ENCODE measurements at regions not wholly inside any gene's neighbourhood (a gene's known extent, or its start where the extent isn't known, plus 50 kb on each side); places are given as distances from the start of the nearest gene placed in this dataset.

- TF ChIP-seq SUZ12 (IDR thresholded peaks at IDR 0.05; ENCODE audit: extremely low read depth, insufficient read depth, insufficient read length), result no peak
- TF ChIP-seq ZNF274 (IDR thresholded peaks at IDR 0.05; ENCODE audit: low read depth, low read length), result no peak
- no peak for TF ChIP-seq YY1 (IDR thresholded peaks at IDR 0.05; ENCODE audit: insufficient read depth, insufficient read length)
Measured at GRCh38 chr4:167290678-167291077, 56.4 kb upstream of the SPOCK3 start.
